ENCODE measurements at regions not wholly inside any gene's neighbourhood (a gene's known extent, or its start where the extent isn't known, plus 50 kb on each side); places are given as distances from the start of the nearest gene placed in this dataset.
"Not testable (repeated sequence)": the region's sequence is repeated elsewhere in the genome, so short reads cannot be mapped to it uniquely, and the experiment has no call there.

DNA sequence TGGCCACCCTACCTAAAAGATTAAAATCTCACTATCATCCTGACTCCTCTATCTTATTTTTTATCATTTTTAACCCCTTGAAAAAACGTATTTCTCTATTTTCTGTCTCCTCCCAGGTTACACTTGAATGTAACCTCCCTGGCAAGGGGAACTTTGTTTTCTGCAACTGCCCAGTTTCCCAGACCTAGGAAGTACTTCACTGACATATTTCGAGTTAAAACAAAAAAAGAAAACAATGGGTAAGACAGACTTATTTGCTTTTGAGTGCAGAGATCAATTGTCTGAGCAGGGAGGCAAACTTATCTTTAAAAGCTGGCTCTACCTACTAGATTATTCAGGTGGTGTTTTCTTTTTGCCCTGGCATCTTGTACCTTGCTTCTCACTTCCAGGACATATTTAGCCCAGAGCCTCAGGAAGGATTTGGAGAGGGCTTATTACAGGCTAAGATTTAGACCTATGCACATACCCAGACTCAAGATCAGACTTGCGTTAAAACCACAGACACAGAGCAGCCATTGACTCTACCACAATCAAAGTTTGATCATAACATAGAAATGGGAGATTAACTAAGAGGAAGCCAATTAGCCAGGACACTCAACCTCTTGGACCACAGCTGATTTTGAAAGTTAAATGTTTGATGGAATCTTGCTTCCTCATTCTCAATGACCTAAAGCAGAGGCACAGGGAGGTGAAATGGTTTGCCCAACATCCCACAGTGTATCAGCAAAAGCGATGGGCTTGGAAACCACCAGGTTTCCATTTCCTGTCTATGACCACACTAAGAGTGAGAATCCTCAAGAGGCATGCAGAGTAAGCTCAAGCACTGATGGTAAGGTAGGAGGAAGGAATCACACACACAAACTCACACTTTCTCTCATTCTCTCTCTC is 169.5 kb upstream of the THBS1 start:
- DNase-seq, result no peak

DNA sequence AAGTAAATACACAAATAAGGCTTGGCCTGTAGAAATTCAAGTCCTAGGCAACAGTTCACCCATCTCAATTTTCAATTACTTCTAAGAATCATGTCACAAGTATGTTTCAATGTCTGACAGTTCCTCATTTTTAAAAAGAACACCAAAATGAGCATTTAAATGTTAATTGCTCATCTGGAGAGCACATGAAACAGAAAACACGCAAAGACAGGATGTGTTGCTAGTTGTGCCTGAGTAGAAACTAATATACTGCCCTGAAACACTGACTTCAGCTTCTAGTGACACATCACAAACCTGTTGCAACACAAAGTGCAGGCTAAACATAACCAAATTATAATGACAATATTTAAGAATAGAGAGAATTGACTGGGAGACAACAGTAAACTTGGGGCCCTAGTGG is 167.3 kb upstream of the THBS1 start:
- no peak for DNase-seq

GRCh38 chr15:39414201-39414600 is 166.7 kb upstream of the THBS1 start:
- no peak for DNase-seq

- DNase-seq, result no peak
Observed at GRCh38 chr15:39415634-39416033, 165.2 kb upstream of the THBS1 start.

- DNase-seq, result no peak
Observed at GRCh38 chr15:39416258-39416657, 164.6 kb upstream of the THBS1 start.

DNA sequence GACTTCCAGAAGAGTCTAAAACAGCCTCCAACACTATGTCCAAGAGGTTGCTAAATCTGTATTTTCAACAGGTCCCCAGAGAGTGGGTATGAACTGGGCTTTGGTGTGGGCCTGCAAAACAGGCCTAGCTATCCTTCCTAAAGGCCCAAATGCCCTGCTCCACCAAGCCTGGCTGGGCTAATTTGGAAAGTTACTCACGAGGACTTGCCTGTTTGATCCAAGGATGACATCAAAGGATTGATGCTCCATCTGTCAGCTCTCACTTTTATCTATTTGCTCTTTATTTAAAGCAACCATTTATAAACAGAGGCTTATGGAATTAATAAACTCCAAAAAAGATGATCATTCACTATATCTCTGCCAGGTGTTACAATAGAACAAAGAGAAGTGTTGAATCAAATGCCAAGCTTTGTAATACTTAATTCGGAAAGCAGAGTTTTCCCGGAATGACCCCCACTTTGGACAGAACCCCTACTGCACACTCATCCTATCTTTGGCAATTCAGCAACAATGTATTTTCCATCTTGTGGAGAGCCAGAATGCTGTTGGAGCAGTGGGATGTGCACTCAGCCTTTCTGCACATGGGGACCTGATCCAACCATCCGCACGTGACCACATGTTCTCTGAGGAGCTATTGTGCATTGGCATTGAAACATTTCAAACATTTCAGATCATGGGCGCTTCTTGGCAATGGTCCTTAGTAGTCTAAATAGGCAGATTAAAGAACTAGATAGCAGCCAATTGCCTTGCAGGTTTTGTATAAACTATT is 163.3 kb upstream of the THBS1 start:
- DNase-seq, result no peak

DNA sequence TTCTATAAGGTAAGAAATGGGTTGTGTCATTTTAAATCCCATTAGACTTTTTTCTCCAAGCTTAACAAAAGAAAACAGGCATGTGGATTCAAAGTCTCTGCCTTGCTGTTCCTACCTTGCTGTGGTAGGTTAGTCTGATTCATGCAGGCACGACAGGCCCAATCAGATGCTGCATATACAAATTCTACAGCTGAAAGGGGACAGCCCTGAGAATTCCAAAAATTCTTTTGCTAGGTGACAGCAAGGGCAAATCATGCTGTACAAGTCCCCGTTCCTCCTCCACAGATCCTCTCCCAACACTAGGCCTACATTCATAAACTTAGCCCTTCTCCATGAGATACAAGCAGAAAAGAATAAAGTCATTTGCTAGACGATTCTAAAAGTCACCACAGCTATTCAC is 161.2 kb upstream of the THBS1 start:
- DNase-seq, result no peak

DNA sequence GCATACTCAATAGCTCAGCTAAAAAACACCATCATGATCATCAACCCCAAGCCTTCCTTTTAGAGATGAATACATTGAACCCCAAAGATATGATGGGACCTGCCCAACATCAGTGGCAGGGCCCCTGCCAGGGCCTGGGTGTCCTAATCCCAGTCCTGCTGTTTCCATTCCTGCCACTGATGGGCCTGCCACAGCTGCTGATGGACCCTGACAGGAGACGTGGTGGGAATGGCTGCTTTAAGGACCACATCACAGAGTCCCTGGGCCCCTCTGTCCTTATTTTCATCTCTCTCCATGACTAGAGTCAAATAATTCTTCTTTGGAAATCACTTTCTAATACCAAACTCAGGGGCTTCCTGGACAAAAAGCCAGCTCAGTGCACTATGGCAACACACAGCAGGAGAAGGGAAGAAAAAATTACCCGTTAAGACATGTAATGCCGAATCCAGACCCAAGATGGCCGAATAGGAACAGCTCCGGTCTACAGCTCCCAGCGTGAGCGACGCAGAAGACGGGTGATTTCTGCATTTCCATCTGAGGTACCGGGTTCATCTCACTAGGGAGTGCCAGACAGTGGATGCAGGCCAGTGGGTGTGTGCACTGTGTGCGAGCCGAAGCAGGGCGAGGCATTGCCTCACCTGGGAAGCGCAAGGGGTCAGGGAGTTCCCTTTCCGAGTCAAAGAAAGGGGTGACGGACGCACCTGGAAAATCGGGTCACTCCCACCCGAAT is 160.6 kb upstream of the THBS1 start:
- DNase-seq, result not testable (repeated sequence)

- not testable (repeated sequence) for DNase-seq
Observed at GRCh38 chr15:39420853-39421192, 160.1 kb upstream of the THBS1 start.

DNA sequence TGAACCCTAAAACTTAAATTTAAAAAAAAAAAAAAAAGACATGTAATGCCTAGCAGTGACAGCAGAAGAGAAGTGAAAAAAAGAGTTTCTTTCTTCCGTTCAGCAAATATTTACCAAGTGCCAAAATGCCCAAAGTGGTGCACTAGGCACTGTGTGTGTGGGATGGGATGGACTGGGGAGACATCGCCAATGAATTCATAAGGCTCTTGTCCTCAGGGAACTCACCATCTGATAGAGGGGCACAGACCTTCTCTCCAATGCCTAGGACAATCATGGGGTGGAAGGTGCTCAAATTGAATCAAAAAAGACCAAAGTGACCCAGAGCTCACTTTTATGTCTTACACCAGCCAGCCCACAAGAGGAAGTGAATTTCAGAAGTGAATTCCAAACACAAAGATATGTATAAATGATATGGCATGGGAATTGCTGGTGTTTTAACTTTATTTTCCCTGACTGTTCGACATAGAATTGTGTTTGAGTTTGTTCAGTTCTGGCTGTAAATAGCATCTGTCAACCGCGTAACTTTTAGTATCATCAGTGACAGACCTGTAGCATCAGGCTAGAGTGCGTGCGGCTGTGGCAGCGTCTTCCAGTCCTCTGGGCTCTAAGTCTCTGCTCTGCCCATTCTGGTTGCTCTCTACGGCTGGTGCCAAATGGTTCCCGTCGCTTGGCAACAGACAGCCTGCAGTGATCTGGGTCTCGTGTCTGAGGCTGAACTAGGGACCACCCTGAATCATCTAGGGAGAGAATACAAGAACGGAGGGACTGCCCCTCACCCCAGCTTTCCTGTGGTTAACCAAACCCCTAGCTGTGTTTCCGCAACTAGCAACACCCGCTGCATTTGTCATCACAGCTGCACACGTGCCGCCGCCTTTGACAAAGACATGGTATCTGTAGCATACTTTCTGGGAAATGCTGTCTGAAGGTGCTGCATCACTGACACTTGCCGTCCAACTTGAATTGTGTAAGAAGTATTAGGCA is 154.0 kb upstream of the THBS1 start:
- DNase-seq, result peak; percentile 25

DNA sequence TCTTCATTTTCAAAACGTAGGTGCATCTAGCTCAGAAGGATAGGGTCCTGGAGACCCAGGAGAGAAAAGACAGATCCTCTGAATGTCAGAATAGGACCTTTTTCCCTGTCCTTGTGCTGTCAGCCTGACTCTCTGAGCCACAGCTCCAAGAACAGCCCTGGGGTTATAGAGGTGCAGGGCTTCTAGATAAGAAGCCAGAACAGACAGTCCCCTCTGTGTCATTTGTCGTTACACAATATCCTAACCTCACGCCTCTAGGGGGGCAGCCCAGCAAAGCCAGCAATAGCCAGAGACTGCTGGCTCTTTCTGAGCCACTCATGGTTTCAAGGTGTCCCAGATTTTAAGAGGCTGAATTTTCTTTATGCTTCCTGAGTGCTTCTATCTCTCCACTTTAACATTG is 153.2 kb upstream of the THBS1 start:
- no peak for DNase-seq

- DNase-seq, result no peak
Observed at GRCh38 chr15:39429898-39430357, 151.0 kb upstream of the THBS1 start.

DNA sequence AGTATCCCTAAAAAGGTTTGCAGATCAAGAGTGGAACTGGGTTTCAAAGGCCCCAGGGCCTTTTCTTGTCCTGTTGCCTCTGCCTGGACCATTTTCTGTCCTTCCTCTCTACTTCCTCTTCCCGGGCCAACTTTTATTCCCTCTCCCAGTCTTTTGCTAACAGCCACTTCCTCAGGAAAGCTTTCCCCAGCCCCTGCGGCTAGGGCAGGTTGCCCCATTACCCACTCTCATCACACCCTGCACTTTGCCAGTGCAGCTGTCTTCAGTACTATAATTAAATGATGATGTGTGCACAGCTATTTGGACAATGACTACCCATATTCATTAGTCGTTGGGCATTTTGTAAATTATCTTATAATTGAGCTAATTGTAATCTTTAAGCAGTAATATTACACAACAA is 150.5 kb upstream of the THBS1 start:
- no peak for DNase-seq

- DNase-seq, result no peak
Observed at GRCh38 chr15:39431376-39431775, 149.5 kb upstream of the THBS1 start.

DNA sequence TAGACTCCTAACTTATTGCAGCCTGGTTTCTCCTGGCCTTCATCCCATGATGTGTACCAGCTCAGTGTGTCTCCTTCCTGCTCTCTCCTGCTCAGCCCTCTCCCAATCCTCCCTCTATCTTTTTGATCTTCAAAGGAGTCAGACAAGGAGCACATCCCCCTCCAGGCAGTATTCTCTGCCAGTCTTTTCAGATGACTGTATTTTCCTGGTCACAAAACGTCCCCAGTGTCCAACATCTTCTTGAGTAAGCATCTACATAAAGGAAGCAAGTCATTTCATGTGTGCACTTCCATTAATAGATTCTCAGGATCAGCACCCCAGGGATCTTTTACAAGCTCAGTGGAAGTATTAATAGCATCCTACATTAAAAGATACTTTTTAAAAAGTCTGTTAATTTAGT is 148.9 kb upstream of the THBS1 start:
- DNase-seq, result no peak

DNA sequence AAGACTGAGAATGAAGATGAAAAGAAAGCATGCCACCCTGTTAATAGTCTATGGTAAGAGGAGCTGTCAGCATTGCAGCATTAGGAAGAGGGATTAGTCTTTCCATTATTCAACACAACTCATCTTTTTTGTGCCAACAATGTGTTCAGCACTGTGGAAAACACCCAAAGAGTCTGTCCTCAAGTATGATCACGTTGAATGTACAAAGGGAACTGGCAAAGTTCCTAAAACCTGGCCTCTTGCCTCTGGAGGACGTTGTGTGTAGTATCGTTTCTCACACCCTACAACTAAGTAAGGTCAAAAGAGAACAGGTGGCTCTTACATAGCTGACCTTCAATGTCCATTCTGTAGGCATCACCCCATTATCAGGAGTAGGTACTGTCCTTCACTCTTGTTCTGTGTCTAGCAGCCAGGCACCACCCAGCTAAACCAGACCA is 147.9 kb upstream of the THBS1 start:
- no peak for DNase-seq

DNA sequence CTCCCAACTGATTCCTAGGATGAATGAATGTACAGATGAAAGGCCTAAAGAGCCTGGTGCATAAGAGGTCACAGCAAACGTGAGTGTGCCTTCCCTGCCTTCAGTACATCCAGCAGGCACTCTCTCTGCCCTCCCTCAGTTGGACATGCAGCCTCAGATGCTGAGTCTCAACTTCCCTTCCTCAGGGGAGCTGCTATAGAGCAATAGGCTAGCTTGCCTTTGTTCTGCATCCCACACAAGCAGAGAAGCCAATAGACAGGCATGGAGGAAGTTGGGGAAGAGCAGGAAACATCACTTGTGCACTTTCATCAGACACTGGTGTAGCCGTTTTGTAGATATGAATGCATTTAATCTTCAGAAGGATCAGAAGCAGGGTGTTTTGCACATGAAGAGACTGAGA is 147.5 kb upstream of the THBS1 start:
- DNase-seq, result no peak

DNA sequence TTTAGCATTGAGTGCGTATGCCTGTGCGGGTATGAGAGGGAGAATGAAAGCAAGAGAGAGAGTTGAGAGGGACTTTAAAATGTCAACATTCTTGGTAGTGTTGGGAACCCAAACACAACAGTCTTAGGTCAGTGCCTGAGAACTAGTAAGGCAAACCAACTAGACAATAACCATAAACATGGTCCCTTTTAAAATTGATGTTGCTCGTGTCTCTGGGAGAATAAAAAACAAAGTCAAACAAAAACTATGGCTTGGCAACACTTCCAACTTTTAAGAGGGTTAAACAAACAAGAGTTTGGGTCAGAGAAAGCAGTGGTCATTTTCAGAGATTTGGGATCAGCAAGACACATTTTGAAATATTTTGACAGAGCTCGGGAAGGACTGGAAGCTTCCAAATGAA is 146.7 kb upstream of the THBS1 start:
- DNase-seq, result no peak

- no peak for DNase-seq
Observed at GRCh38 chr15:39434751-39435238, 146.1 kb upstream of the THBS1 start.

- no peak for DNase-seq
Observed at GRCh38 chr15:39435244-39435643, 145.6 kb upstream of the THBS1 start.

DNA sequence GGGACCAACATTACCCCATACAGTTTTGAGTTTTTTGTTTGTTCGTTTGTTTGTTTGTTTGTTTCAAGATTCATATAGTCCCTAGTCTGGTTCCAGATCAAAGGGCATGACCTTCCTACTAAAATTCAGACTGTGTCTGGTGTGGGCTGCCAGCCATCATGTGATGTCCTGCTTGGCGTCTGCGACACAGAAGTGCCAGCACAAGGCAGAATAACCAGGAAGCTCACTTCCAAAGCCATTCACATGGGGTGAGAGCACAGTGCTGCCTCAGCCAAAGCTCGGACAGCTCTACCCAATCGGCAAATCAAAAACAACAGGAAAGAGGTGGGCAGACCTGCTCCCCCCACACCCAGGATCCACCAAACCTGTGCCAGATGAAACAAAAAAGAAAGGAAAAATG is 142.6 kb upstream of the THBS1 start:
- no peak for DNase-seq
